Panc1 (cell line): ENCODE measurements at regions not wholly inside any gene's neighbourhood (a gene's known extent, or its start where the extent isn't known, plus 50 kb on each side); places are given as distances from the start of the nearest gene placed in this dataset.

Experiments
- CTCF ChIP-seq: fragments of 450-650 bp; IDR thresholded peaks from 2 replicates; pipeline ENCODE4 v1.5.1; 2017; ENCODE audit warnings: mild to moderate bottlenecking
- POLR2AphosphoS5 ChIP-seq: IDR thresholded peaks from 2 replicates; pipeline ENCODE4 v1.6.1; 2012; ENCODE audit warnings: mild to moderate bottlenecking, low read depth, low read length, moderate library complexity
- SIN3A ChIP-seq: IDR thresholded peaks from 2 replicates; pipeline ENCODE4 v1.6.1; 2012; ENCODE audit warnings: low read depth, mild to moderate bottlenecking, low read length, moderate library complexity, borderline replicate concordance; ENCODE audit not compliant: insufficient read depth
- TF ChIP-seq, protein P1 (sequence below), 2 experiments: IDR thresholded peaks; 2 replicates each; pipeline ENCODE4 v1.6.1; 2011 to 2012; ENCODE audit warnings: low read depth in 2 of 2, control low read depth in 1 of 2, low read length in 1 of 2, mild to moderate bottlenecking in 1 of 2, moderate library complexity in 1 of 2; ENCODE audit not compliant: insufficient read depth in 1 of 2

GRCh38 chr5:116810951-116811350 lies 236.3 kb upstream of the SEMA6A start:
- TF ChIP-seq CTCF (no peak), SIN3A (no peak), POLR2AphosphoS5 (no peak)
- TF ChIP-seq, protein P1, sequence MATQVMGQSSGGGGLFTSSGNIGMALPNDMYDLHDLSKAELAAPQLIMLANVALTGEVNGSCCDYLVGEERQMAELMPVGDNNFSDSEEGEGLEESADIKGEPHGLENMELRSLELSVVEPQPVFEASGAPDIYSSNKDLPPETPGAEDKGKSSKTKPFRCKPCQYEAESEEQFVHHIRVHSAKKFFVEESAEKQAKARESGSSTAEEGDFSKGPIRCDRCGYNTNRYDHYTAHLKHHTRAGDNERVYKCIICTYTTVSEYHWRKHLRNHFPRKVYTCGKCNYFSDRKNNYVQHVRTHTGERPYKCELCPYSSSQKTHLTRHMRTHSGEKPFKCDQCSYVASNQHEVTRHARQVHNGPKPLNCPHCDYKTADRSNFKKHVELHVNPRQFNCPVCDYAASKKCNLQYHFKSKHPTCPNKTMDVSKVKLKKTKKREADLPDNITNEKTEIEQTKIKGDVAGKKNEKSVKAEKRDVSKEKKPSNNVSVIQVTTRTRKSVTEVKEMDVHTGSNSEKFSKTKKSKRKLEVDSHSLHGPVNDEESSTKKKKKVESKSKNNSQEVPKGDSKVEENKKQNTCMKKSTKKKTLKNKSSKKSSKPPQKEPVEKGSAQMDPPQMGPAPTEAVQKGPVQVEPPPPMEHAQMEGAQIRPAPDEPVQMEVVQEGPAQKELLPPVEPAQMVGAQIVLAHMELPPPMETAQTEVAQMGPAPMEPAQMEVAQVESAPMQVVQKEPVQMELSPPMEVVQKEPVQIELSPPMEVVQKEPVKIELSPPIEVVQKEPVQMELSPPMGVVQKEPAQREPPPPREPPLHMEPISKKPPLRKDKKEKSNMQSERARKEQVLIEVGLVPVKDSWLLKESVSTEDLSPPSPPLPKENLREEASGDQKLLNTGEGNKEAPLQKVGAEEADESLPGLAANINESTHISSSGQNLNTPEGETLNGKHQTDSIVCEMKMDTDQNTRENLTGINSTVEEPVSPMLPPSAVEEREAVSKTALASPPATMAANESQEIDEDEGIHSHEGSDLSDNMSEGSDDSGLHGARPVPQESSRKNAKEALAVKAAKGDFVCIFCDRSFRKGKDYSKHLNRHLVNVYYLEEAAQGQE (IDR thresholded peaks at IDR 0.05; ENCODE audit: insufficient read depth in 1 of 2, low read depth in 2 of 2, low read length in 1 of 2): no peak
